Epithelial cell of prostate (primary cell): ENCODE measurements at regions not wholly inside any gene's neighbourhood (a gene's known extent, or its start where the extent isn't known, plus 50 kb on each side); places are given as distances from the start of the nearest gene placed in this dataset.
A peak's percentile ranks its signal among the peaks of the same experiment; 100 is the strongest.

Experiments used
- DNase-seq: peaks from one replicate; pipeline ENCODE4 v3.0.0-alpha.2; 2011; ENCODE audit warnings: low read depth, low spot score
- H3K27ac ChIP-seq: fragments of 450-650 bp; 2 replicates; pipeline ENCODE4 v1.5.1; 2017; ENCODE audit warnings: mild to moderate bottlenecking

- peak overlapping the region; percentile 13 for H3K27ac ChIP-seq
- no peak for DNase-seq
Measured at GRCh38 chr9:107386396-107386795, 103.2 kb downstream of the KLF4 start.
